ENCODE measurements at regions not wholly inside any gene's neighbourhood (a gene's known extent, or its start where the extent isn't known, plus 50 kb on each side); places are given as distances from the start of the nearest gene placed in this dataset.

DNA sequence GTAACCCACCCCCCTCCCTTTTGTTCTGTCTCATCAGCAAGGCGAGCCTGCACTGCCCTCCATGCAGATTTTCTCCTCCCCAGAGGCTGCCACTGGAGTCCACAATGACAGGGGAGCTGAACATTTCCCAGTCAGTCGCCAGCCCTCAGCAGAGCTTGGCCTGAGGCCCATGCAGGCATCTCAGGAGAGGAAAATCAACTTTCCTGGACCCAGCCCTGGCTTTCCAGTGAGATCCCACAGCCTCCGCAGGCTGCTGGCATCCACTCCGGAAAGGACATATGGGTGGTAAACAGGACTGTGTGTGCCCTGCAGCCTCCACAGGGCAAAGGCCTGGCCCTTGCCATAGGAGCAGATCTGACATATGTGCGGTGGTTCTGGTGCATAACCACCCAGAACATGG, 253.8 kb downstream of the TNS1 start:
- no peak for FAIRE-seq
- no peak for DNase-seq (ENCODE audit: insufficient read length, low spot score)
- TF ChIP-seq, protein P1, sequence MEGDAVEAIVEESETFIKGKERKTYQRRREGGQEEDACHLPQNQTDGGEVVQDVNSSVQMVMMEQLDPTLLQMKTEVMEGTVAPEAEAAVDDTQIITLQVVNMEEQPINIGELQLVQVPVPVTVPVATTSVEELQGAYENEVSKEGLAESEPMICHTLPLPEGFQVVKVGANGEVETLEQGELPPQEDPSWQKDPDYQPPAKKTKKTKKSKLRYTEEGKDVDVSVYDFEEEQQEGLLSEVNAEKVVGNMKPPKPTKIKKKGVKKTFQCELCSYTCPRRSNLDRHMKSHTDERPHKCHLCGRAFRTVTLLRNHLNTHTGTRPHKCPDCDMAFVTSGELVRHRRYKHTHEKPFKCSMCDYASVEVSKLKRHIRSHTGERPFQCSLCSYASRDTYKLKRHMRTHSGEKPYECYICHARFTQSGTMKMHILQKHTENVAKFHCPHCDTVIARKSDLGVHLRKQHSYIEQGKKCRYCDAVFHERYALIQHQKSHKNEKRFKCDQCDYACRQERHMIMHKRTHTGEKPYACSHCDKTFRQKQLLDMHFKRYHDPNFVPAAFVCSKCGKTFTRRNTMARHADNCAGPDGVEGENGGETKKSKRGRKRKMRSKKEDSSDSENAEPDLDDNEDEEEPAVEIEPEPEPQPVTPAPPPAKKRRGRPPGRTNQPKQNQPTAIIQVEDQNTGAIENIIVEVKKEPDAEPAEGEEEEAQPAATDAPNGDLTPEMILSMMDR (IDR thresholded peaks at IDR 0.05; ENCODE audit: insufficient read depth, missing control alignments): no peak

DNA sequence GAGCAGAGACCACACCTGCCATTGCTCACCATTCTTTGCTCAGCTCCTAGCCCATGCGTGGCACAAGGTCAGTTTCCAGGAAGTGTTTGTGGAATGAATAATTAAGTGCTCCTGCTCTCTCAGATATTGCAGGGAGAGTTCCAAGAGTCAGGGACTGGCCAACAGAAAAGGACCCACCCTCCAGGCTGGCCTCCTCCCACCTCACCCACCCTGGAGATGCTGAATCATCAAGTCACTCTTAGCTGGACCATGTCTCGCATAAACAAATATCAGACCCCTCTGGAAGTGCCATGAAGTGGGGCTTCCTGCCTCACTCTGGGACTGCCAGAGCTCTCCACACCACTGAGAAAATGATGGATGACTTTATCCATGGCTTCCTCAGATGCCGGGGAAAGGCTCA, 256.0 kb downstream of the TNS1 start:
- DNase-seq (ENCODE audit: insufficient read length, low spot score) (no peak), FAIRE-seq (no peak)
- TF ChIP-seq, protein P1 (IDR thresholded peaks at IDR 0.05; ENCODE audit: insufficient read depth, missing control alignments): no peak

DNA sequence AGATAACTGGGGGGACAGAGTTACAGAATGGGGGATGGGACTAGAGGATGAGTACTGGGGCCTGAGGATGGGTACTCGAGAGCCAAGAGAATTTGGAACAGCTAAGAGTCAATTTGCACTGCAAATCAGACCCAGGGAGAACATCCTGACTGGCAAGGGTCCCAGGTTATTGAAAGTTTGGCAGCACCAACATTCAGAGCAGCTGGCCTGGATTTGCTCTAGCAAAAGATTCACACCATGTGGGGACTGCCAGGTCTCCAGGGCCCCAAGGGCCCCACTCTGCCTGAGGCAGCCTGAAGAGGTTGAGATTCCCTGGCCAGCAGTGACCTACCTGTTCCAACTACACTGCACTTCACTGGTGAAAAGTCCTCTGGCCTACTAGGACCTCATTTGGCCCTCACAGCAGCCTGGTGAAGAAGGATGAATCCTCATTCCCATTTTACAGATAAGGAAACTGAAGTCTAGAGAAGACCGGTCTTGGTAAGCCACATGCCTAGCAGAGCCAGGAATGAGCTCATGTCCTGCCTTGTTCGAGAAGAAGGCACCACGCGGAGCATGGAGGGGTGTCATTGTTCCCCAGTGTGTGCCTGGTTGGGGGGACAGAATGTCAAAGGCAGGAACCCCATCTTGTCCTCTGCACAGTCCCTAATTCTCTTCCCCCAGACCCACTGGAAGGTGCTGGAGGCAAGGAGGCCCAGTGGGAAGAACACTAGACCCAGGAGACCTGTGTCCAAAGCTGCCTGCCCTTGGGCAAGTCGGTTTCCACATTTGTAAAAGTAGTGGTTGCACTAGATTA, 258.6 kb downstream of the TNS1 start:
- no peak for DNase-seq (ENCODE audit: insufficient read length, low spot score)
- TF ChIP-seq, protein P1 (IDR thresholded peaks at IDR 0.05; ENCODE audit: insufficient read depth, missing control alignments): no peak
- FAIRE-seq: no peak

DNA sequence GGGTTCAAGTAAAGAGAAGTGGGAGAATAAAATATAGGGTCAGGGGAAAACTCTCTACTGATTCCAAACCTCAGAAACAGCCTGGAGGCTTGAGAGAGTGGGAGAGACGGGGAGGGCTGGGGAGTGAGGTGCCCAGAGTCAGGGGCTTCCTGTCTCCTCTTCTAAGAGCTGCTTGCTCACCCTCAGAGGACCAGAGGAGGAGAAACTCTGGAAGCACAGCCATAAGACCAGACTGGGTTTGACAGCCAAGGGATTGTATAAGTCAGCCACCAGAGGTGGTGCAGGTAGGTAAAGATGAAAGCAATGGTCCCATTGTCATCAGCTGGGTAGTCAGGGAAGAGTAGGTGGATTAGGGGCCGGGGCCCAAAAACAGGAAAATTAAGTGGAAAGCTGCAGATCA, 259.4 kb downstream of the TNS1 start:
- FAIRE-seq (no peak), DNase-seq (ENCODE audit: insufficient read length, low spot score) (no peak)
- TF ChIP-seq, protein P1 (IDR thresholded peaks at IDR 0.05; ENCODE audit: insufficient read depth, missing control alignments): no peak

DNA sequence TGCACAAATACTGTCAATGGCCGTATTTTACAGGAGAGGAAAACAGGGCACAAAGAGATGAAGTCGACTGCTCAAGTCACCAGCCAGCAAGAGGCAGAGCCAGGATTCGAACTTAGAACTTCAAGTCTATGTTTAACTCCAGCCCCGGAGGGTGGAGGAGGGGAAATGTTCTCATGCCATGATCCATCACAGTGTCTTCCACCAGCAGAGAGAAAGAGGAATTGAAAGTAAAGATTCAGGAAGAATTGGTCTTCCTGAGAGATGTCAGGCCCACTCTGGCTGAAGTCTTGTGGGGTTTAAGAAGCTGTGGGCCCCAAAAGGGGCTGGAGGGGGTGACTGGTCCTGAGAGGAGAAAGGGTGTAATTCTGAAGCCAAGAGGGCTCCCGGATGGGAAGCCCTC, 260.0 kb downstream of the TNS1 start:
- FAIRE-seq (no peak), DNase-seq (ENCODE audit: insufficient read length, low spot score) (no peak)
- TF ChIP-seq, protein P1 (IDR thresholded peaks at IDR 0.05; ENCODE audit: insufficient read depth, missing control alignments): no peak

DNA sequence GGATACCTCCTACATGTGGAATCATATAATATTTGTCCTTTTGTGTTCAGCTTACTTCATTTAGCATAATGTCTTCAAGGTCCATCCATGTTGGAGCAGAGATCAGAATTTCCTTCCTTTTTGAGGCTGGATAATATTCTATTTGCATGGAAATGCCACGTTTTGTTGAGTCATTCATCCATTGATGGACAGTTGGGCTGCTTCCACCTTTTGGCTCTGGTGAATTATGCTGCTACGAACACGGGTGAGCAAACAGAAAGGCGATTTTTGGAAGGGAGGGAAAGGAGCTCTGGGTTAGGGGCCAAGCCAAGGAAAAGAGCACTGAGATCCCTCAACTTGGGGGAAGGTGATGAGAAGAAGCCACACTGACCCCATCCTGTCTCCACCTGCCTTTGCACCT, 260.5 kb downstream of the TNS1 start:
- TF ChIP-seq, protein P1 (IDR thresholded peaks at IDR 0.05; ENCODE audit: insufficient read depth, missing control alignments): no peak
- no peak for FAIRE-seq
- no peak for DNase-seq (ENCODE audit: insufficient read length, low spot score)

DNA sequence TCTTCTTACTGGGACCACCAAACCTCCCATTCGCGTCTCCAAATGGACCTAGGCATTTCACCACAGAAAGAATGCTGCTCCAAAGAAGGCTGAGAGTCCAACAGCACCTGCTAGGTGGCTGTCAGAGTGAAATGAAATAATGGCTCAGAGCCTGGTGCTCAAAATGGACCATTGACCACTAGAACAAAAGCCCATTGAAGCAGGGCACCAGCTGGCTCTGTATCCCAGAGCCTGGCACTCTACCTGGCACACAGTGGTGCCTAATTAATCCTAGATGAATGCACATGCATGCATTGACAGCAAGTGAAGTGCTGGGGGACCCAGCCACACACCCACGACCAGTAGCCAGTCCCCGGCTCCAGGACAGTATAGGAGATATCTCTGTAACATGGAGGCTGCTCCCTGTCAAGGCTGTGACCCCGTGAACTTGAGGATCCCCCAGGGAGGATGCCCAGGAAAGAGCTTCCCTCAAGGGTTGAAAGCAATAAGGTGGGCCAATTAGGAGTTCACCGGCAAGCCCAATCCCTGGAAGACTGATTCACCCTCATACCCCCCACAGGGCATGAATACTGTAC, 261.3 kb downstream of the TNS1 start:
- TF ChIP-seq, protein P1 (IDR thresholded peaks at IDR 0.05; ENCODE audit: insufficient read depth, missing control alignments): no peak
- DNase-seq (ENCODE audit: insufficient read length, low spot score) (no peak), FAIRE-seq (no peak)
